ENCODE measurements at regions not wholly inside any gene's neighbourhood (a gene's known extent, or its start where the extent isn't known, plus 50 kb on each side); places are given as distances from the start of the nearest gene placed in this dataset.

DNA sequence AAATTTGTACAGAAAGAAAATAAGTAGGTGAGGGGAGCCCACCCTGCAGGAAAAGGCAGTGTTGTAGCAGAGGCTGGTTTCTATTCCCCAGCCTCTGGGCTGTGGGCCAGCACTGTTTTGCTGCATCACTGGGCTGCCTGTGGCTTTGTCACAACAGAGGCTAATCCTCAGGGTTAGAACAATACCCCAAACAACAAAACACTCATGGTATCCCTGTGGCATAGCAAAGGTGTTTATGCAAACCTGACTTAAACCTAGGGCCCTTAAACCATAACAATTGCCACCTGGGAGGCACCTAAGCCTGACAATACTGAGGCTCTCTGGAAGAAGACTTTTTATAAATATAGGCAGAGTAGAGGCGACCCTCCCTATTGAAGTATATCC is 314.7 kb downstream of the OLFM4 start:
- no peaks in the 10 kb centered on the region for H3K36me3 ChIP-seq (ENCODE audit: control insufficient read depth, insufficient read depth, low read length)
- intact Hi-C loops (cut with micrococcal nuclease; ENCODE audit: unreplicated experiment) (no loop called here), in situ Hi-C loops (cut with HindIII; ENCODE audit: low pct_unique_long_range_greater_than_20kb, low sequenced_read_pairs) (no loop called here)
- no TSS peak for BruUV-seq (replicated peaks)
- no peak for TF ChIP-seq POLR2AphosphoS5 (IDR thresholded peaks at IDR 0.05; ENCODE audit: low read depth, low read length)
- TF ChIP-seq, protein P1, sequence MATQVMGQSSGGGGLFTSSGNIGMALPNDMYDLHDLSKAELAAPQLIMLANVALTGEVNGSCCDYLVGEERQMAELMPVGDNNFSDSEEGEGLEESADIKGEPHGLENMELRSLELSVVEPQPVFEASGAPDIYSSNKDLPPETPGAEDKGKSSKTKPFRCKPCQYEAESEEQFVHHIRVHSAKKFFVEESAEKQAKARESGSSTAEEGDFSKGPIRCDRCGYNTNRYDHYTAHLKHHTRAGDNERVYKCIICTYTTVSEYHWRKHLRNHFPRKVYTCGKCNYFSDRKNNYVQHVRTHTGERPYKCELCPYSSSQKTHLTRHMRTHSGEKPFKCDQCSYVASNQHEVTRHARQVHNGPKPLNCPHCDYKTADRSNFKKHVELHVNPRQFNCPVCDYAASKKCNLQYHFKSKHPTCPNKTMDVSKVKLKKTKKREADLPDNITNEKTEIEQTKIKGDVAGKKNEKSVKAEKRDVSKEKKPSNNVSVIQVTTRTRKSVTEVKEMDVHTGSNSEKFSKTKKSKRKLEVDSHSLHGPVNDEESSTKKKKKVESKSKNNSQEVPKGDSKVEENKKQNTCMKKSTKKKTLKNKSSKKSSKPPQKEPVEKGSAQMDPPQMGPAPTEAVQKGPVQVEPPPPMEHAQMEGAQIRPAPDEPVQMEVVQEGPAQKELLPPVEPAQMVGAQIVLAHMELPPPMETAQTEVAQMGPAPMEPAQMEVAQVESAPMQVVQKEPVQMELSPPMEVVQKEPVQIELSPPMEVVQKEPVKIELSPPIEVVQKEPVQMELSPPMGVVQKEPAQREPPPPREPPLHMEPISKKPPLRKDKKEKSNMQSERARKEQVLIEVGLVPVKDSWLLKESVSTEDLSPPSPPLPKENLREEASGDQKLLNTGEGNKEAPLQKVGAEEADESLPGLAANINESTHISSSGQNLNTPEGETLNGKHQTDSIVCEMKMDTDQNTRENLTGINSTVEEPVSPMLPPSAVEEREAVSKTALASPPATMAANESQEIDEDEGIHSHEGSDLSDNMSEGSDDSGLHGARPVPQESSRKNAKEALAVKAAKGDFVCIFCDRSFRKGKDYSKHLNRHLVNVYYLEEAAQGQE (IDR thresholded peaks at IDR 0.05; ENCODE audit: insufficient read depth in 1 of 2, low read depth in 2 of 2, low read length in 1 of 2): no peak
- TF ChIP-seq SIN3A (IDR thresholded peaks at IDR 0.05; ENCODE audit: borderline replicate concordance, insufficient read depth, low read depth, low read length): no peak
- TF ChIP-seq TCF7L2 (IDR thresholded peaks at IDR 0.05; ENCODE audit: low read depth, low read length): no peak
- TF ChIP-seq CTCF (IDR thresholded peaks at IDR 0.05): no peak
- H3K27ac ChIP-seq (ENCODE audit: low read length): no peak overlapping the region
- no peaks in the 10 kb centered on the region for H3K4me1 ChIP-seq (ENCODE audit: control insufficient read depth, insufficient read depth, low read length)
- no peaks in the 10 kb centered on the region for H3K9me3 ChIP-seq (ENCODE audit: control insufficient read depth, insufficient read depth, low read depth, low read length)
- ATAC-seq: no peak
- POLR2A ChIA-PET: no interaction called here
- no peaks in the 10 kb centered on the region for H3K27me3 ChIP-seq (ENCODE audit: control insufficient read depth, insufficient read depth, low read length)
- H3K4me3 ChIP-seq (ENCODE audit: low read depth in 2 of 2, low read length in 2 of 2): no peak overlapping the region
- DNase-seq (ENCODE audit: low read depth, low spot score): no peak
- CTCF ChIA-PET: no interaction called here

GRCh38 chr13:53351021-53351420 is 322.4 kb downstream of the OLFM4 start:
- ATAC-seq: no peak
- H3K9me3 ChIP-seq (ENCODE audit: control insufficient read depth, insufficient read depth, low read depth, low read length): no peaks in the 10 kb centered on the region
- in situ Hi-C loops (cut with HindIII; ENCODE audit: low pct_unique_long_range_greater_than_20kb, low sequenced_read_pairs) (no loop called here), intact Hi-C loops (cut with micrococcal nuclease; ENCODE audit: unreplicated experiment) (no loop called here)
- H3K27me3 ChIP-seq (ENCODE audit: control insufficient read depth, insufficient read depth, low read length): no peaks in the 10 kb centered on the region
- TF ChIP-seq POLR2AphosphoS5 (IDR thresholded peaks at IDR 0.05; ENCODE audit: low read depth, low read length): no peak
- no peak for TF ChIP-seq CTCF (IDR thresholded peaks at IDR 0.05)
- TF ChIP-seq, protein P1 (IDR thresholded peaks at IDR 0.05; ENCODE audit: insufficient read depth in 1 of 2, low read depth in 2 of 2, low read length in 1 of 2): no peak
- TF ChIP-seq SIN3A (IDR thresholded peaks at IDR 0.05; ENCODE audit: borderline replicate concordance, insufficient read depth, low read depth, low read length): no peak
- TF ChIP-seq TCF7L2 (IDR thresholded peaks at IDR 0.05; ENCODE audit: low read depth, low read length): no peak
- H3K36me3 ChIP-seq (ENCODE audit: control insufficient read depth, insufficient read depth, low read length): no peaks in the 10 kb centered on the region
- no peaks in the 10 kb centered on the region for H3K4me1 ChIP-seq (ENCODE audit: control insufficient read depth, insufficient read depth, low read length)
- CTCF ChIA-PET: no interaction called here
- H3K27ac ChIP-seq (ENCODE audit: low read length): no peak overlapping the region
- no TSS peak for BruUV-seq (replicated peaks)
- POLR2A ChIA-PET: no interaction called here
- no peak for DNase-seq (ENCODE audit: low read depth, low spot score)
- H3K4me3 ChIP-seq (ENCODE audit: low read depth in 2 of 2, low read length in 2 of 2): no peak overlapping the region

Measured in Panc1 (cell line).